ENCODE measurements at regions not wholly inside any gene's neighbourhood (a gene's known extent, or its start where the extent isn't known, plus 50 kb on each side); places are given as distances from the start of the nearest gene placed in this dataset.

- DNase-seq (ENCODE audit: low read depth in 1 of 2, low spot score in 2 of 2) (no peak), FAIRE-seq (no peak)
- Histone ChIP-seq H4K5ac (ENCODE audit: insufficient read length, low read depth, low read length) (no peak overlapping the region), H2BK120ac (replicated peaks; ENCODE audit: low read depth, low read length) (no peak overlapping the region), H3K4me2 (ENCODE audit: insufficient read depth in 1 of 2, low read depth in 2 of 2, low read length in 2 of 2) (no peak overlapping the region), H3K4ac (replicated peaks; ENCODE audit: insufficient read length, low read depth, low read length) (no peak overlapping the region), H4K20me1 (replicated peaks in 1 of 2; ENCODE audit: control insufficient read depth in 1 of 2, insufficient read depth in 2 of 2, low read length in 2 of 2) (no peaks in the 10 kb centered on the region), H3K4me1 (replicated peaks in 1 of 4; ENCODE audit: control insufficient read depth in 3 of 4, insufficient read depth in 4 of 4, low read length in 3 of 4) (no peaks in the 10 kb centered on the region), H2BK5ac (ENCODE audit: low read depth, low read length) (no peak overlapping the region), H3K23ac (ENCODE audit: insufficient read length) (no peak overlapping the region), H3K4me3 (ENCODE audit: extremely low read depth in 1 of 4, insufficient read depth in 2 of 4, low read depth in 3 of 4, low read length in 4 of 4) (no peak overlapping the region), H3K27ac (ENCODE audit: low read depth, low read length) (no peak overlapping the region), H2BK15ac (ENCODE audit: low read length) (no peak overlapping the region), H3K14ac (ENCODE audit: insufficient read length) (no peak overlapping the region), H2BK20ac (ENCODE audit: low read length) (no peak overlapping the region), H3K56ac (replicated peaks; ENCODE audit: insufficient read length, low read depth, low read length) (no peak overlapping the region), H2BK12ac (ENCODE audit: low read depth, low read length) (no peak overlapping the region), H3K23me2 (ENCODE audit: low read depth, low read length) (no peaks in the 10 kb centered on the region), H3K9ac (replicated peaks in 1 of 4; ENCODE audit: extremely low read depth in 1 of 4, low read depth in 3 of 4, low read length in 3 of 4) (no peak overlapping the region), H3K9me3 (ENCODE audit: insufficient read depth in 2 of 2, low read depth in 1 of 2, low read length in 1 of 2) (no peaks in the 10 kb centered on the region), H4K8ac (ENCODE audit: extremely low read depth, insufficient read depth, low read length) (no peak overlapping the region), H3K79me1 (ENCODE audit: low read depth, low read length) (no peaks in the 10 kb centered on the region), H3K18ac (ENCODE audit: extremely low read depth, low read length) (no peak overlapping the region), H2AK5ac (ENCODE audit: low read depth, low read length) (no peak overlapping the region), H2AFZ (ENCODE audit: low read length) (no peak overlapping the region), H3K27me3 (replicated peaks in 1 of 4; ENCODE audit: control insufficient read depth in 3 of 4, extremely low read depth in 1 of 4, insufficient read depth in 3 of 4, low read length in 3 of 4) (no peaks in the 10 kb centered on the region), H3K36me3 (ENCODE audit: control insufficient read depth in 2 of 4, insufficient read depth in 4 of 4, low read length in 3 of 4) (no peaks in the 10 kb centered on the region), H3K79me2 (ENCODE audit: control insufficient read depth in 1 of 2, insufficient read depth in 2 of 2, low read length in 2 of 2) (no peaks in the 10 kb centered on the region), H4K91ac (replicated peaks; ENCODE audit: insufficient read length, low read length) (no peak overlapping the region)
- WGBS, 2 experiments (ENCODE audit: extremely low coverage in 1 of 2, insufficient coverage in 1 of 2, insufficient read length in 1 of 2, insufficient replicate concordance in 2 of 2, low coverage in 1 of 2, low lambda C conversion rate in 2 of 2, missing lambda C conversion rate in 1 of 2) = 89% methylated on average over 4 of the region's 4 CpGs; no CpG with 5 or more reads in 1 of the 2 experiments
- POLR2A ChIA-PET (ENCODE audit: partially characterized antibody) = no interaction called here
- CTCF ChIA-PET (ENCODE audit: partially characterized antibody) = interaction anchor here (1.2 kb wide), 1 partner anchor 122 kb away, joined by 6 read pairs; no protein-coding TSS in a partner anchor
- TF ChIP-seq EP300 (IDR thresholded peaks at IDR 0.05; ENCODE audit: borderline replicate concordance in 1 of 2, low read depth in 2 of 2, low read length in 2 of 2) = no peak
- TF ChIP-seq KDM1A (IDR thresholded peaks at IDR 0.05; ENCODE audit: borderline replicate concordance, low read length) = no peak
- TF ChIP-seq ATF3 (IDR thresholded peaks at IDR 0.05; ENCODE audit: insufficient read depth, low read depth, low read length) = no peak
Measured at GRCh38 chr2:14781142-14781541, 148.6 kb downstream of the LRATD1 start.
